Upper lobe of left lung (tissue), 6 donors: ENCODE measurements at regions not wholly inside any gene's neighbourhood (a gene's known extent, or its start where the extent isn't known, plus 50 kb on each side); places are given as distances from the start of the nearest gene placed in this dataset.

ENCODE experiments used
- ATAC-seq, 2 donors: fragments of 200-7000 bp; cut with Tn5 transposase; one replicate each; pipeline ENCODE4 v1.9.1; 2022; ENCODE audit warnings: mild to moderate bottlenecking in 2 of 2, moderate library complexity in 2 of 2; ENCODE audit not compliant: low FRiP score in 2 of 2
- DNase-seq, 2 donors: peaks; one replicate each; pipeline ENCODE4 v3.0.0-alpha.2; 2019 to 2020
- H3K27ac ChIP-seq, 4 donors: fragments of 200-600 bp; sonication (generic); one replicate each; pipeline ENCODE4 v1.5.1; 2016 to 2019
- H3K27me3 ChIP-seq, 4 donors: fragments of 200-600 bp; sonication (generic); one replicate each; pipeline ENCODE4 v1.5.1; 2017 to 2019
- H3K36me3 ChIP-seq, 4 donors: fragments of 200-600 bp; sonication (generic); one replicate each; pipeline ENCODE4 v1.5.1; 2016 to 2019
- H3K4me1 ChIP-seq, 4 donors: fragments of 200-600 bp; sonication (generic); one replicate each; pipeline ENCODE4 v1.5.1; 2018 to 2019
- H3K4me3 ChIP-seq, 4 donors: fragments of 200-600 bp; sonication (generic); one replicate each; pipeline ENCODE4 v1.5.1; 2017 to 2019; ENCODE audit warnings: mild to moderate bottlenecking in 2 of 4, moderate library complexity in 1 of 4
- H3K9me3 ChIP-seq, 4 donors: fragments of 200-600 bp; sonication (generic); one replicate each; pipeline ENCODE4 v1.5.1; 2018 to 2019
- CTCF ChIP-seq, 6 experiments: fragments of 450-650 bp in 4 of 6; fragments of 200-600 bp in 2 of 6; sonication (generic) in 2 of 6; IDR thresholded peaks; one replicate each; pipeline ENCODE4 v1.5.1; 2016 to 2019; ENCODE audit warnings: antibody characterized with exemption in 6 of 6
- EP300 ChIP-seq, 4 donors: sonication (generic); formaldehyde crosslinking; IDR thresholded peaks; one replicate each; pipeline ENCODE4 v1.5.1; 2017; ENCODE audit warnings: antibody characterized with exemption in 4 of 4, control low read depth in 2 of 4
- POLR2A ChIP-seq, 4 donors: fragments of 450-650 bp; IDR thresholded peaks; one replicate each; pipeline ENCODE4 v1.5.1; 2016 to 2017; ENCODE audit warnings: antibody characterized with exemption in 4 of 4, mild to moderate bottlenecking in 2 of 4
- POLR2AphosphoS5 ChIP-seq, 2 donors: sonication (generic); formaldehyde crosslinking; IDR thresholded peaks; one replicate each; pipeline ENCODE4 v1.5.1; 2017; ENCODE audit warnings: antibody characterized with exemption in 2 of 2
- WGBS, 2 donors: methylation state at CpG; one replicate each; pipeline ENCODE4 v1.1.5; 2017 to 2018; 5-methylcytosine and 5-hydroxymethylcytosine counted together
- donor health status: DM: no; HTN: no; CAD: no; lungs with moderate emphysema.
- donor health status: DM: no; HTN: yes; CAD: no; lungs with severe emphysema.

DNA sequence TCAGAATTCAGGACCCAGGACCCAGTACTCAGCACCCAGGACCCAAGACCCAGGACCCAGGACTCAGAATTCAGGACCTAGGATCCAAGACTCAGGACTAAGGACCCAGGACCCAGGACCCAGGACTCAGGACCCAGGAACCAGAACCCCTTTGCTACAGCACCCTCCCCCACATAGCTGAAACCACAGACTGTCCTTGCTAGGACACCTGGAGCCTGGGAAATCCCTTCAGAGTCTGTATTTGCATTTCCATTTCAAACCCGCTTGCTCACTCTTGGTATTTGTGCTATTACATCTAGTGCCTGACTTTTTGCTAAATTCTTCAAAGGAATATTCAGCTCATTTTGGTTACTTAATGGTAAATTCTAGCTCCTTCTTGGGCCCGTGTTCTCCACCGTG lies 275.8 kb upstream of the MAF start:
- WGBS, 2 donors: 82 to 93% methylated on average over 3 of the region's 3 CpGs
- Histone ChIP-seq H3K27me3 (no peaks in the 10 kb centered on the region), H3K4me1 (no peaks in the 10 kb centered on the region), H3K9me3 (no peaks in the 10 kb centered on the region), H3K36me3 (no peaks in the 10 kb centered on the region), H3K27ac (no peak overlapping the region), H3K4me3 (no peak overlapping the region)
- DNase-seq (no peak), ATAC-seq (no peak)
- TF ChIP-seq POLR2A (IDR thresholded peaks at IDR 0.05): no peak
- TF ChIP-seq EP300 (IDR thresholded peaks at IDR 0.05): no peak
- no peak for TF ChIP-seq POLR2AphosphoS5 (IDR thresholded peaks at IDR 0.05)
- no peak for TF ChIP-seq CTCF (IDR thresholded peaks at IDR 0.05)

GRCh38 chr16:79874391-79874790 lies 273.9 kb upstream of the MAF start:
- no peak for TF ChIP-seq POLR2AphosphoS5 (IDR thresholded peaks at IDR 0.05)
- TF ChIP-seq EP300 (IDR thresholded peaks at IDR 0.05): no peak
- no peak for TF ChIP-seq POLR2A (IDR thresholded peaks at IDR 0.05)
- TF ChIP-seq CTCF (IDR thresholded peaks at IDR 0.05): no peak
- no peaks in the 10 kb centered on the region for H3K4me1 ChIP-seq
- no peaks in the 10 kb centered on the region for H3K9me3 ChIP-seq
- 78 to 85% methylated on average over 2 to 4 of the region's 5 CpGs for WGBS, 2 donors
- DNase-seq: no peak
- no peak overlapping the region for H3K27ac ChIP-seq
- H3K36me3 ChIP-seq: no peaks in the 10 kb centered on the region
- ATAC-seq: no peak
- no peaks in the 10 kb centered on the region for H3K27me3 ChIP-seq
- no peak overlapping the region for H3K4me3 ChIP-seq

GRCh38 chr16:79873825-79874224 lies 273.3 kb upstream of the MAF start:
- ATAC-seq (no peak), DNase-seq (no peak)
- Histone ChIP-seq H3K27ac (no peak overlapping the region), H3K9me3 (no peaks in the 10 kb centered on the region), H3K27me3 (no peaks in the 10 kb centered on the region), H3K4me3 (no peak overlapping the region), H3K4me1 (no peaks in the 10 kb centered on the region), H3K36me3 (no peaks in the 10 kb centered on the region)
- 82 to 85% methylated on average over 5 of the region's 5 CpGs for WGBS, 2 donors
- TF ChIP-seq POLR2A (IDR thresholded peaks at IDR 0.05) (no peak), EP300 (IDR thresholded peaks at IDR 0.05) (no peak), CTCF (IDR thresholded peaks at IDR 0.05) (no peak), POLR2AphosphoS5 (IDR thresholded peaks at IDR 0.05) (no peak)

DNA sequence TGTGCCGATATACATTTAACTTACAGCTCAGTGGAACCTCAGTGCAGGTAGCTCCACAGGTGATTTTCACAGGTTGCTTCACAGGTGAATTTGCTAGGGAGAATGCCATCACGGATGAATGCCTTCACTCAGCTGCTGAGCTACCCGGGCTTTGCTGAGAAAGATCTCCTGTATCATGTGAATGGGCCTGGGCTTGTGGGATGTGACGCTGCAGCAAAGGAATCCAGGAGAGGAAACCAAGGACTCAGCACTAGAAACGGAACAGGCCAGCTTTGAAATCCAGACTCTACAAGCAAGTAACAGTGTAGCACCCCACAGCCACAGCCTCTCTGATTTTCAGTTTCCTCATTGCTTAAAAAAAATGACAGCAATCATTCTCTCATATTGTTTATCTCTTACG lies 271.4 kb upstream of the MAF start:
- H3K4me1 ChIP-seq: no peaks in the 10 kb centered on the region
- 84 to 95% methylated on average over 4 to 6 of the region's 6 CpGs for WGBS, 2 donors
- no peaks in the 10 kb centered on the region for H3K9me3 ChIP-seq
- H3K27me3 ChIP-seq: no peaks in the 10 kb centered on the region
- no peaks in the 10 kb centered on the region for H3K36me3 ChIP-seq
- H3K4me3 ChIP-seq: no peak overlapping the region
- DNase-seq (no peak), ATAC-seq (no peak)
- H3K27ac ChIP-seq: no peak overlapping the region
- no peak for TF ChIP-seq CTCF (IDR thresholded peaks at IDR 0.05)
- TF ChIP-seq EP300 (IDR thresholded peaks at IDR 0.05): no peak
- no peak for TF ChIP-seq POLR2A (IDR thresholded peaks at IDR 0.05)
- no peak for TF ChIP-seq POLR2AphosphoS5 (IDR thresholded peaks at IDR 0.05)

DNA sequence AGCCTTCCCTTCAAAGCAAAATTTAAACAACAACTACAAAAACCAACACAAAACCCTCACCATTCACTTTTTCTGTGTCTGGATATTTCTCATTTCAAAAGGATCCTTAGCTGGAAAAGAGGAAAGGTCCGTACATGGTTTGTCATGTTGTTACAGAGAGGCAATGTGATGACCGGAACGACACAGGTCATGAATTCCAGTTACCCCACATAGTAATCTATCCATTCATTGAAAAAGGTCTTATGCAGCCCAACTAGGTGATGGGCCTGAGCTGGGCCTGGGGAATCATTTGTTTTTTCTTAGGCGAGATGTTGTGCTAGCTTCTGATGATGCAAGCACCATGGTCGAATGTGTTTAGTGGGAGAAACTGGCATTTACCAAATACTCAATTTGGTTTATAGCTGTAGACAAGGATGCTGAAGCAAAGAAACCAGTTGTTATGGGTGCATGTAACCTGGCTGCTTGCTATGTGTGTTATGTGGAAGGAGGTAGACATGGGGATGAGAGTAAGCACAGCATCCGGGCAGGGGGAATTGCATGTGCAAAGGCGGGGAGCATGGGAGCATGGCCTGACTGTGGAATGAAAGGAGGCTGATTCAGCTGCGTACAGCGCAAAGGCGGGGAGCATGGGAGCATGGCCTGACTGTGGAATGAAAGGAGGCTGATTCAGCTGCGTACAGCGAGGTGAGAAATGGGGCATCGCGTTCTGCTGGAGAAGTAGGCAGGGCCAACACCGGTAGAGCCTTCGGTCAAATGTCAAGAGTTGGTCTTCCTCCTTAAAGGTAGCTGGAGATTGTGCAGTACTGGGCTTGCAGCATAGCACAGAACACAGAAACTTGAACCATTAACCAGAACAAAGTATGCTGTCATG lies 269.7 kb upstream of the MAF start:
- no peaks in the 10 kb centered on the region for H3K27me3 ChIP-seq
- ATAC-seq (no peak), DNase-seq (no peak)
- H3K27ac ChIP-seq: no peak overlapping the region
- H3K9me3 ChIP-seq: no peaks in the 10 kb centered on the region
- H3K36me3 ChIP-seq: no peaks in the 10 kb centered on the region
- WGBS, 2 donors: 92 to 96% methylated on average over 16 of the region's 16 CpGs
- H3K4me1 ChIP-seq: no peaks in the 10 kb centered on the region
- no peak overlapping the region for H3K4me3 ChIP-seq
- TF ChIP-seq EP300 (IDR thresholded peaks at IDR 0.05) (no peak), POLR2AphosphoS5 (IDR thresholded peaks at IDR 0.05) (no peak), POLR2A (IDR thresholded peaks at IDR 0.05) (no peak), CTCF (IDR thresholded peaks at IDR 0.05) (no peak)
